PC-3 (cell line): ENCODE measurements at regions not wholly inside any gene's neighbourhood (a gene's known extent, or its start where the extent isn't known, plus 50 kb on each side); places are given as distances from the start of the nearest gene placed in this dataset.
A peak's percentile ranks its signal among the peaks of the same experiment; 100 is the strongest.

Experiments used
- ATAC-seq: fragments of 200-7000 bp; cut with Tn5 transposase; 2 replicates; pipeline ENCODE4 v1.9.1; 2020; ENCODE audit warnings: mild to moderate bottlenecking, moderate library complexity
- BruUV-seq: library from RNA; stranded (reverse); fragments of 400-500 nt; replicated peaks from 2 replicates; lab custom pipeline; 2021; lab: Mats Ljungman, UMichigan
- CTCF ChIA-PET: fragments of 300-600 bp; sonication (Branson Sonifier 250); formaldehyde crosslinking; loops from one replicate; lab custom pipeline; 2022; ENCODE audit warnings: antibody characterized with exemption; lab: Charles Lee
- POLR2A ChIA-PET: fragments of 300-600 bp; sonication (Branson Sonifier 250); formaldehyde crosslinking; loops from one replicate; lab custom pipeline; 2022; ENCODE audit warnings: antibody characterized with exemption; ENCODE audit not compliant: unreplicated experiment; lab: Charles Lee
- DNase-seq: peaks from one replicate; pipeline ENCODE4 v3.0.0-alpha.2; 2015
- H2AFZ ChIP-seq: fragments of 300-600 bp; sonication (generic); 2 replicates; pipeline ENCODE4 v1.6.0; 2016; ENCODE audit warnings: antibody characterized with exemption, low read length
- H3F3A ChIP-seq: fragments of 300-600 bp; sonication (generic); one replicate; pipeline ENCODE4 v1.6.0; 2017; ENCODE audit warnings: antibody characterized with exemption, low read length, control low read depth, mild to moderate bottlenecking; ENCODE audit not compliant: unreplicated experiment
- H3K27ac ChIP-seq: fragments of 300-600 bp; sonication (generic); 2 replicates; pipeline ENCODE4 v1.5.1; 2016; ENCODE audit warnings: mild to moderate bottlenecking, low read length
- H3K27me3 ChIP-seq: fragments of 300-600 bp; sonication (generic); 2 replicates; pipeline ENCODE4 v1.6.1; 2016; ENCODE audit warnings: low read length, mixed read lengths
- H3K36me3 ChIP-seq: fragments of 300-600 bp; sonication (generic); 2 replicates; pipeline ENCODE4 v1.6.1; 2016; ENCODE audit warnings: low read depth, mixed run types, low read length, mixed read lengths
- H3K4me1 ChIP-seq: fragments of 300-600 bp; sonication (generic); 2 replicates; pipeline ENCODE4 v1.5.1; 2016; ENCODE audit warnings: low read length; ENCODE audit not compliant: insufficient read depth
- H3K4me2 ChIP-seq: fragments of 300-600 bp; sonication (generic); 2 replicates; pipeline ENCODE4 v1.6.0; 2016; ENCODE audit warnings: low read length
- H3K4me3 ChIP-seq: fragments of 300-600 bp; sonication (generic); 2 replicates; pipeline ENCODE4 v1.5.1; 2016; ENCODE audit warnings: mild to moderate bottlenecking, low read length, mixed read lengths
- H3K79me2 ChIP-seq: fragments of 300-600 bp; sonication (generic); 2 replicates; pipeline ENCODE4 v1.6.1; 2017; ENCODE audit warnings: low read length, mixed read lengths
- H3K9ac ChIP-seq: fragments of 300-600 bp; sonication (generic); 2 replicates; pipeline ENCODE4 v1.6.0; 2016; ENCODE audit warnings: mild to moderate bottlenecking, low read length
- H3K9me2 ChIP-seq: fragments of 300-600 bp; sonication (generic); replicated peaks from 2 replicates; pipeline ENCODE4 v1.6.1; 2016; ENCODE audit warnings: mixed run types, low read length, mixed read lengths
- H3K9me3 ChIP-seq: fragments of 300-600 bp; sonication (generic); 2 replicates; pipeline ENCODE4 v1.6.1; 2016; ENCODE audit warnings: low read length, mixed read lengths
- H4K20me1 ChIP-seq: fragments of 300-600 bp; sonication (generic); 2 replicates; pipeline ENCODE4 v1.6.1; 2016; ENCODE audit warnings: low read length, mixed read lengths
- CTCF ChIP-seq: fragments of 300-600 bp; sonication (generic); conservative IDR thresholded peaks from 2 replicates; pipeline ENCODE4 v1.5.1; 2017; ENCODE audit warnings: antibody characterized with exemption, low read depth, mild to moderate bottlenecking, low read length
- EZH2 ChIP-seq: fragments of 300-600 bp; sonication (generic); IDR thresholded peaks from one replicate; pipeline ENCODE4 v1.6.1; 2017; ENCODE audit warnings: antibody characterized with exemption, mild to moderate bottlenecking, low read length; ENCODE audit not compliant: unreplicated experiment
- EZH2phosphoT487 ChIP-seq: fragments of 300-600 bp; sonication (generic); IDR thresholded peaks from 2 replicates; pipeline ENCODE4 v1.6.1; 2018; ENCODE audit warnings: mild to moderate bottlenecking, antibody characterized with exemption, low read length, borderline replicate concordance
- intact Hi-C: fragments of 100-400 bp; cut with micrococcal nuclease; formaldehyde crosslinking; loops from 2 replicates; pipeline ENCODE4 v1.9.0; 2023

- ATAC-seq (no peak), DNase-seq (no peak)
- Histone ChIP-seq H3K9me3 (no peaks in the 10 kb centered on the region), H3F3A (no peaks in the 10 kb centered on the region), H3K9ac (no peak overlapping the region), H2AFZ (no peak overlapping the region), H3K4me2 (no peak overlapping the region), H3K4me3 (no peak overlapping the region), H3K9me2 (no peaks in the 10 kb centered on the region), H3K36me3 (no peaks in the 10 kb centered on the region), H4K20me1 (no peaks in the 10 kb centered on the region), H3K27me3 (no peaks in the 10 kb centered on the region), H3K79me2 (no peaks in the 10 kb centered on the region), H3K4me1 (peaks cover 11% of the 10 kb centered on the region), H3K27ac (no peak overlapping the region)
- BruUV-seq, result no TSS peak
- intact Hi-C loops, result no loop called here
- POLR2A ChIA-PET, result no interaction called here
- CTCF ChIA-PET, result no interaction called here
- TF ChIP-seq EZH2phosphoT487 (no peak), CTCF (no peak), EZH2 (no peak)
These were observed 253.8 kb downstream of the LTN1 start for GRCh38 chr21:28738882-28739281.

GRCh38 chr21:28738420-28738704 lies 254.3 kb downstream of the LTN1 start:
- TF ChIP-seq CTCF, result no peak
- no peak for TF ChIP-seq EZH2
- no peak for TF ChIP-seq EZH2phosphoT487
- no peaks in the 10 kb centered on the region for H4K20me1 ChIP-seq
- POLR2A ChIA-PET, result interaction anchor here (0.7 kb wide), 1 partner anchor 118 kb away, joined by 4 read pairs; no protein-coding TSS in a partner anchor
- H3K9me2 ChIP-seq, result no peaks in the 10 kb centered on the region
- no peaks in the 10 kb centered on the region for H3F3A ChIP-seq
- no peaks in the 10 kb centered on the region for H3K9me3 ChIP-seq
- no peak overlapping the region for H2AFZ ChIP-seq
- no peak overlapping the region; the same call in 1 of the 2 replicates for H3K27ac ChIP-seq
- BruUV-seq, result no TSS peak
- DNase-seq, result no peak
- intact Hi-C loops, result no loop called here
- no peaks in the 10 kb centered on the region for H3K36me3 ChIP-seq
- H3K4me3 ChIP-seq, result no peak overlapping the region
- no peak overlapping the region for H3K9ac ChIP-seq
- H3K79me2 ChIP-seq, result no peaks in the 10 kb centered on the region
- no peak overlapping the region for H3K4me2 ChIP-seq
- peaks cover 11% of the 10 kb centered on the region for H3K4me1 ChIP-seq
- ATAC-seq, result no peak
- CTCF ChIA-PET, result no interaction called here
- H3K27me3 ChIP-seq, result no peaks in the 10 kb centered on the region

GRCh38 chr21:28737674-28738419 lies 254.8 kb downstream of the LTN1 start:
- DNase-seq, result peak; percentile 78

More at GRCh38 chr21:28737674-28738419, 254.8 kb downstream of the LTN1 start:
- H3K9me2 ChIP-seq, result no peaks in the 10 kb centered on the region
- ATAC-seq, result peak; percentile 66
- H3K79me2 ChIP-seq, result no peaks in the 10 kb centered on the region
- no peak overlapping the region for H3K9ac ChIP-seq
- H3K36me3 ChIP-seq, result no peaks in the 10 kb centered on the region
- no peaks in the 10 kb centered on the region for H3K27me3 ChIP-seq
- TF ChIP-seq CTCF (no peak), EZH2phosphoT487 (no peak), EZH2 (no peak)
- H2AFZ ChIP-seq, result 0 out of 2 replicates have a peak overlapping the region, but pooled peaks have one; percentile 21
- ChIA-PET POLR2A (interaction anchor here (0.7 kb wide), 2 partner anchors 117 to 182 kb away, joined by 4 to 5 read pairs; no protein-coding TSS in a partner anchor), CTCF (no interaction called here)
- no peak overlapping the region for H3K4me2 ChIP-seq
- H3F3A ChIP-seq, result no peaks in the 10 kb centered on the region
- peak overlapping the region; percentile 21 for H3K27ac ChIP-seq
- H3K9me3 ChIP-seq, result no peaks in the 10 kb centered on the region
- no peak overlapping the region for H3K4me3 ChIP-seq
- intact Hi-C loops, result no loop called here
- no TSS peak for BruUV-seq
- peaks cover 11% of the 10 kb centered on the region for H3K4me1 ChIP-seq
- no peaks in the 10 kb centered on the region for H4K20me1 ChIP-seq
